Type B pancreatic cell (in vitro differentiated cells): ENCODE measurements at regions not wholly inside any gene's neighbourhood (a gene's known extent, or its start where the extent isn't known, plus 50 kb on each side); places are given as distances from the start of the nearest gene placed in this dataset.

Experiments
- DNase-seq: peaks from one replicate; pipeline ENCODE4 v3.0.0; 2021; ENCODE audit warnings: mixed read lengths; ENCODE audit not compliant: unreplicated experiment; ENCODE audit errors: extremely low spot score
- H3K27ac Mint-ChIP-seq: 2 replicates; pipeline ENCODE4 v1.8.0; 2021; ENCODE audit warnings: mild to moderate bottlenecking, mixed read lengths
- H3K27me3 Mint-ChIP-seq: 2 replicates; pipeline ENCODE4 v1.8.0; 2021; ENCODE audit warnings: mixed read lengths
- H3K36me3 Mint-ChIP-seq: 2 replicates; pipeline ENCODE4 v1.8.0; 2021; ENCODE audit warnings: mixed read lengths
- H3K4me1 Mint-ChIP-seq: one replicate; pipeline ENCODE4 v1.8.0; 2021; ENCODE audit warnings: mixed read lengths; ENCODE audit not compliant: unreplicated experiment
- H3K4me3 Mint-ChIP-seq: 2 replicates; pipeline ENCODE4 v1.8.0; 2021; ENCODE audit warnings: mild to moderate bottlenecking, mixed read lengths
- H3K9me3 Mint-ChIP-seq: 2 replicates; pipeline ENCODE4 v1.8.0; 2021; ENCODE audit warnings: mixed read lengths
- TF ChIP-seq, protein P1 (sequence below): fragments of 200-600 bp; sonication (generic); conservative IDR thresholded peaks from 2 replicates; pipeline ENCODE4 v1.5.0; 2021; ENCODE audit warnings: antibody characterized with exemption, mild to moderate bottlenecking

DNA sequence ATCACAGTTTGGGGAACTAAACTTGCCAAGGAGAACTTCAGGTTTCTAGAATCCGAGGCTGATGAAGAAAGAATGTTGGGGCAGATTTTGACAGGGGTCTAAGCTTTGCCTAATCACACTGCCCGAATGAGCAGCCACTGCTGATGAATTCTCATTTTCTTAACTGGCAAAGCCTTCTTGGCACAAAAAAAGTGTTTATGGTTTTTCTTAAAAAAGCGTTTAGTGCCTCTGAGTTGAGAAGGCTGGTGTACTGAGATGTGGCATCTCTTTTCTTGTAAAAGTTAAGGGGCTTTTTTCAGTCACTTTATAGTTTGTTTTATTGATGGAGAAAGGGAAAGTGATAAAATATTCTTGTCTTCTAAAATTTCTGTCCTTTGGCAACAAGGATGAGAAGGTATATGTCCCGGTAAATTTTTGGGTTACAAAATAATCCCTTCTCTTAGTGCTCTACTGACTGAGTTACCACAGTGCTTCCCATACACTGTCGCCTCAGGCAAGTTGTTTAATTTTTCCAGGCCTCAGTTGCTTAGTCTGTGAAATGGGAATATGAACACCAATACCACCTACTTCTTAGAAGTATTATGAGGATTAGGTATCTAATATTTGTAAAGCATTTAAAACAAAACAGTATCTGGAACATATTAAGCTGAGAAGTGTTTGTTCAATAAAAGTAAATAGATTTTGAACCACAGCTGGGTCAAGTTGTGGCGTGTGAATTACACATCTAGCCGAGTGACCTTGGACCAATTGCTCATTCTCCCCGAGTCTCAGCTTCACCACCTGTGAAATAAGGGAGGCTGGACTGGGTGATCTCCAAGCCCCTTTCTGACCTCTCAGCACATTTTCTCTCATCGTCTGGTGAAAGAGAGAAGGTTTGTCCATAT lies 320.8 kb downstream of the HAPSTR1 start:
- Mint-ChIP-seq H3K4me3 (no peak overlapping the region), H3K27ac (no peak overlapping the region), H3K36me3 (no peaks in the 10 kb centered on the region), H3K4me1 (peaks cover 22% of the 10 kb centered on the region), H3K27me3 (peaks cover 24% of the 10 kb centered on the region), H3K9me3 (peaks cover 4% of the 10 kb centered on the region)
- no peak for DNase-seq
- TF ChIP-seq, protein P1, sequence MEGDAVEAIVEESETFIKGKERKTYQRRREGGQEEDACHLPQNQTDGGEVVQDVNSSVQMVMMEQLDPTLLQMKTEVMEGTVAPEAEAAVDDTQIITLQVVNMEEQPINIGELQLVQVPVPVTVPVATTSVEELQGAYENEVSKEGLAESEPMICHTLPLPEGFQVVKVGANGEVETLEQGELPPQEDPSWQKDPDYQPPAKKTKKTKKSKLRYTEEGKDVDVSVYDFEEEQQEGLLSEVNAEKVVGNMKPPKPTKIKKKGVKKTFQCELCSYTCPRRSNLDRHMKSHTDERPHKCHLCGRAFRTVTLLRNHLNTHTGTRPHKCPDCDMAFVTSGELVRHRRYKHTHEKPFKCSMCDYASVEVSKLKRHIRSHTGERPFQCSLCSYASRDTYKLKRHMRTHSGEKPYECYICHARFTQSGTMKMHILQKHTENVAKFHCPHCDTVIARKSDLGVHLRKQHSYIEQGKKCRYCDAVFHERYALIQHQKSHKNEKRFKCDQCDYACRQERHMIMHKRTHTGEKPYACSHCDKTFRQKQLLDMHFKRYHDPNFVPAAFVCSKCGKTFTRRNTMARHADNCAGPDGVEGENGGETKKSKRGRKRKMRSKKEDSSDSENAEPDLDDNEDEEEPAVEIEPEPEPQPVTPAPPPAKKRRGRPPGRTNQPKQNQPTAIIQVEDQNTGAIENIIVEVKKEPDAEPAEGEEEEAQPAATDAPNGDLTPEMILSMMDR = no peak

DNA sequence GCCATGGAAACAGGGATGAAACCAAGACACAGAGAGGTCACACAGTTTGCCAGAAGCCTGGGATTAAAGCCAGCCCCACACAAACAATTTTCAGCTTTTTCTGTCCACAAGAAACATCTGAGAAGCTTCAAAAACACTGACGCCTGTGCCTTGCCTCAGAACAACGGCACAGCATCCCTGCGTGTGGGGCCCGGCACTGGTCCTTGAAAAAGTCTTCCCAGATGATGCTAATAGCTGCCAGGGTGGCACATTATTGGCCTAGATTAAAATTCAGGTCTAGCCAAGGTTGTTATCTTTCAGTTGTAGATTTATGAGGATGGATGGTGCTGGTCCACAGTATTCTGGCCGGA lies 321.4 kb downstream of the HAPSTR1 start:
- Mint-ChIP-seq H3K27me3 (peaks cover 26% of the 10 kb centered on the region), H3K4me3 (no peak overlapping the region), H3K4me1 (peaks cover 20% of the 10 kb centered on the region), H3K9me3 (peaks cover 4% of the 10 kb centered on the region), H3K27ac (no peak overlapping the region), H3K36me3 (no peaks in the 10 kb centered on the region)
- no peak for DNase-seq
- TF ChIP-seq, protein P1 = no peak

DNA sequence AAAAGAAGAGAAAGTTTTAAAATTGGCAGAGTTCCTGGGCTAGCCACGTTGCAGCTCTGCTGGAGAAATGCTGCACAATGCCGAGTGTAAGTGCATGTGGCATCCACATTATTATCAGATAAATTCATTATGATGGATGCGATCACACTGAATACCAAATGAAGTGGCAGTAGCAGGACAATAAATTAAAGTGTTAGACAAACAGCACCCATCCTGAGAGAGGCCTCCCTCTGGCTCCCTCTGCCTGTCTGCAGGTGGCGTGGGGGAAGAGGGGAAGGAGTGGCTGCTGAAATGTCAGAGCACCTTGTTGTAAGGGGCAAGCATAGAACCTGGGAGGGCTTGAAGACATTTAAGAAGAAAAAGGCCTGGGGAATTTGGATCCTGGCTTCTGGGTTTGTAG lies 324.1 kb downstream of the HAPSTR1 start:
- Mint-ChIP-seq H3K4me3 (no peak overlapping the region), H3K36me3 (no peaks in the 10 kb centered on the region), H3K27me3 (peaks cover 22% of the 10 kb centered on the region), H3K27ac (no peak overlapping the region), H3K9me3 (peaks cover 4% of the 10 kb centered on the region), H3K4me1 (no peaks in the 10 kb centered on the region)
- no peak for DNase-seq
- TF ChIP-seq, protein P1 = no peak

DNA sequence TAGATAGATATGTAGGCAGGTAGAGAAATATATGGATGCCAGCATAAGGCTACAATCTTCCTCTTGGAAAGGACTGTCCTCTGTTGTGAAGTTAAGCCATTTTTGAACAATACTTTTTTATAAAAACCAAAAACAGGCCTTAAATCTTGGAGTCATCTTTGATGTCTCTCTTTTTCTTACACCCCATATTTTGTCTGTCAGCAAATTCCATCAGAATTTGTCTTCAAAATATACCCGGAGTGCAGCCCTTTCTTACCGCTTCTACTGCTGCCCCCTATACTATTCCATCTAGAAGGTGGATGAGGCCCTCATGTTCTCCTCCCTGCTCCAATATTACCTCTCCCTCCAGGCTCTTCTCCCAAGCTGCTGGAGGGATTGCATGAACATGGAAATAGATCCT lies 326.5 kb downstream of the HAPSTR1 start:
- TF ChIP-seq, protein P1 = no peak
- H3K9me3 Mint-ChIP-seq = peaks cover 4% of the 10 kb centered on the region
- H3K36me3 Mint-ChIP-seq = no peaks in the 10 kb centered on the region
- DNase-seq = no peak
- no peaks in the 10 kb centered on the region for H3K4me1 Mint-ChIP-seq
- no peak overlapping the region for H3K27ac Mint-ChIP-seq
- no peak overlapping the region for H3K4me3 Mint-ChIP-seq
- H3K27me3 Mint-ChIP-seq = peaks cover 15% of the 10 kb centered on the region

DNA sequence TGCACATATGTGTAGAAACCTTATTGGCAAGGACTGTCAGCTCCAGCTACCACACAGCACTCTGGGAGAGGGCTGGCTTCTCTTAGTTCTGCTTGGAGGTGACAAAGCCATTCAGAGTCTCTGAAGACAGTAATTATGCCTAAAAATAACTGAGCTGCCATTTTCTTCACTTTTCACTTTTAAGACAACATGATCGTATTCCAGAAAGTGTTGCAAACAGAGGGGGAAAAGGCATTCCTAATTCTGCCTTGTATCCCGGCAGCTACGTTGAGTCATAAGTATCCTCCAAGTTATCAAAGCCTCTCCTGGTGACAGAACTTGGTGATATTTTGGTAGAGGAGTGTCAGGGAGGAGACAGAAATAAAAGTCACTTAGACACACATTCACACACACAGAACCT lies 327.7 kb downstream of the HAPSTR1 start:
- no peak overlapping the region for H3K4me3 Mint-ChIP-seq
- no peaks in the 10 kb centered on the region for H3K36me3 Mint-ChIP-seq
- no peak overlapping the region for H3K27ac Mint-ChIP-seq
- no peak for DNase-seq
- H3K4me1 Mint-ChIP-seq = no peaks in the 10 kb centered on the region
- TF ChIP-seq, protein P1 = no peak
- peaks cover 15% of the 10 kb centered on the region for H3K27me3 Mint-ChIP-seq
- peaks cover 4% of the 10 kb centered on the region for H3K9me3 Mint-ChIP-seq
